Sigmoid colon (tissue), 6 donors: ENCODE measurements at regions not wholly inside any gene's neighbourhood (a gene's known extent, or its start where the extent isn't known, plus 50 kb on each side); places are given as distances from the start of the nearest gene placed in this dataset.

Source experiments
- DNase-seq: peaks from one replicate; pipeline ENCODE4 v3.0.0-alpha.2; 2019
- H3K27ac ChIP-seq, 4 donors: fragments of 200-600 bp; sonication (generic); one replicate each; pipeline ENCODE4 v1.5.1; 2016 to 2019; ENCODE audit warnings: mild to moderate bottlenecking in 1 of 4
- H3K27me3 ChIP-seq, 3 donors: fragments of 200-600 bp; sonication (generic); one replicate each; pipeline ENCODE4 v1.5.1; 2019; ENCODE audit warnings: mild to moderate bottlenecking in 1 of 3
- H3K36me3 ChIP-seq, 4 donors: fragments of 200-600 bp; sonication (generic); one replicate each; pipeline ENCODE4 v1.5.1; 2016 to 2019
- H3K4me1 ChIP-seq, 4 donors: fragments of 200-600 bp; sonication (generic); one replicate each; pipeline ENCODE4 v1.5.1; 2017 to 2019
- H3K4me3 ChIP-seq, 4 donors: fragments of 200-600 bp; sonication (generic); one replicate each; pipeline ENCODE4 v1.5.1; 2017 to 2019; ENCODE audit warnings: mild to moderate bottlenecking in 2 of 4, moderate library complexity in 1 of 4
- H3K9me3 ChIP-seq, 4 donors: fragments of 200-600 bp in 3 of 4; sonication (generic) in 3 of 4; one replicate each; pipeline versions ENCODE4 v1.5.1 to v1.6.1; 2013 to 2019
- CTCF ChIP-seq, 4 experiments: fragments of 450-650 bp in 3 of 4; fragments of 200-600 bp in 1 of 4; IDR thresholded peaks; one replicate each; pipeline ENCODE4 v1.5.1; 2016 to 2019; ENCODE audit warnings: antibody characterized with exemption in 4 of 4, mild to moderate bottlenecking in 3 of 4, moderate library complexity in 2 of 4
- EP300 ChIP-seq, 4 donors: sonication (generic); formaldehyde crosslinking; IDR thresholded peaks; one replicate each; pipeline ENCODE4 v1.6.1; 2017; ENCODE audit warnings: antibody characterized with exemption in 4 of 4
- POLR2A ChIP-seq, 2 donors: fragments of 450-650 bp; IDR thresholded peaks; one replicate each; pipeline ENCODE4 v1.6.1; 2016; ENCODE audit warnings: antibody characterized with exemption in 2 of 2, mild to moderate bottlenecking in 2 of 2, moderate library complexity in 2 of 2
- POLR2AphosphoS5 ChIP-seq, 4 donors: sonication (generic); formaldehyde crosslinking; IDR thresholded peaks; one replicate each; pipeline ENCODE4 v1.6.1; 2017; ENCODE audit warnings: antibody characterized with exemption in 4 of 4
- WGBS, 2 donors: extraction: QIAGEN DNeasy Blood & Tissue Kit; methylation state at CpG; one replicate each; pipeline ENCODE4 v1.1.7; 2013; 5-methylcytosine and 5-hydroxymethylcytosine counted together
- intact Hi-C: fragments of 100-400 bp; cut with DNase I; formaldehyde crosslinking; loops from one replicate; pipeline ENCODE4 v1.15.1; 2023
- donor health status: healthy with polysubstance abuse.
- donor health status: healthy.

- no peak for DNase-seq
- H3K27ac ChIP-seq, result no peak overlapping the region
- no peaks in the 10 kb centered on the region for H3K36me3 ChIP-seq
- H3K4me1 ChIP-seq, result no peaks in the 10 kb centered on the region
- WGBS, 2 donors, result 72 to 82% methylated on average over 3 of the region's 3 CpGs
- H3K4me3 ChIP-seq, result no peak overlapping the region
- intact Hi-C loops, result no loop called here
- no peaks in the 10 kb centered on the region for H3K27me3 ChIP-seq
- TF ChIP-seq POLR2A (IDR thresholded peaks at IDR 0.05) (no peak), CTCF (IDR thresholded peaks at IDR 0.05) (no peak), POLR2AphosphoS5 (IDR thresholded peaks at IDR 0.05) (no peak)
- no peaks in the 10 kb centered on the region for H3K9me3 ChIP-seq
These were observed 148.0 kb upstream of the LMO4 start for GRCh38 chr1:87180682-87181081.

DNA sequence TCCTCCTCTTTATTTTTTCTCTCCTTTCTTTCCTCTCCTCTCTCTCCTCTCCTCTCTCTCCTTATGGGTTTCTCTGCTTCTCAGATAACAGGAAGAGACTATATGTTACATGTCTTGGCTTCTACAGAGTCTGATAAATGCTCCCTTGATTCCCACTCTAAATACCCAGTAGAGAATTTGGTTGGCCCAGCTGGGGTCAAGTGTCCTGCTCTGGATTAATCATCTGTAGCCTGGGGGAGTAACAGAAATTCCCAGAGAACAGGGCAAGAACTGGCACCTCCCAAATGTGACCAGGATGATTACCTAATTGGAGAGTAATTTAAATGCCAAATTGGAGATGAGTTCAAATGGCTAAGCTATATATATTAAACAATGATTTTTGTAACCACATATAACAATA lies 146.1 kb upstream of the LMO4 start:
- TF ChIP-seq EP300 (IDR thresholded peaks at IDR 0.05), result no peak
- TF ChIP-seq CTCF (IDR thresholded peaks at IDR 0.05), result no peak
- TF ChIP-seq POLR2A (IDR thresholded peaks at IDR 0.05), result no peak
- no peak for TF ChIP-seq POLR2AphosphoS5 (IDR thresholded peaks at IDR 0.05)
- intact Hi-C loops, result no loop called here
- Histone ChIP-seq H3K27ac (no peak overlapping the region), H3K4me1 (no peaks in the 10 kb centered on the region), H3K9me3 (no peaks in the 10 kb centered on the region), H3K36me3 (no peaks in the 10 kb centered on the region), H3K4me3 (no peak overlapping the region), H3K27me3 (no peaks in the 10 kb centered on the region)
- no peak for DNase-seq

DNA sequence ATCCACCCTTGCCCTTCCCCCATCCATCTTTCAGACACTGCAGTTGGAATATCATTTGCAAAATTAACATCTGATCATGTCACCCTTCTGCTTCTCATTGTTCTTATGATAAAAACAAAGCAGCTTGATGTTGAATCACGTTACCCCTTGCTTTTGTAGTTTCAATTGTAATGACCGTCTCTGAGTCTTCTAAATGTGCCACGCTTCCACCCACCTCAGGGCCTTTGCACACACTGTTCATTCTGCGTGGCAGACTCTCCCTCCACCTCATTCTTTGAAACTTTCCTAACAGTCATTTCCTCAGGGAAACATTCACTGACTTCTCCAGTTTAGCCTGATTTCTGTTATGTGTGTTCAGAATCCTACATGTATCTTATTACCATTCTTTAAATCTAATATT lies 143.6 kb upstream of the LMO4 start:
- H3K9me3 ChIP-seq, result no peaks in the 10 kb centered on the region
- WGBS, 2 donors, result 92% methylated on average over 4 of the region's 4 CpGs
- no peak for DNase-seq
- intact Hi-C loops, result no loop called here
- no peak overlapping the region for H3K4me3 ChIP-seq
- no peaks in the 10 kb centered on the region for H3K4me1 ChIP-seq
- H3K27me3 ChIP-seq, result no peaks in the 10 kb centered on the region
- TF ChIP-seq POLR2A (IDR thresholded peaks at IDR 0.05) (no peak), CTCF (IDR thresholded peaks at IDR 0.05) (no peak), EP300 (IDR thresholded peaks at IDR 0.05) (no peak), POLR2AphosphoS5 (IDR thresholded peaks at IDR 0.05) (no peak)
- no peak overlapping the region for H3K27ac ChIP-seq
- H3K36me3 ChIP-seq, result no peaks in the 10 kb centered on the region

DNA sequence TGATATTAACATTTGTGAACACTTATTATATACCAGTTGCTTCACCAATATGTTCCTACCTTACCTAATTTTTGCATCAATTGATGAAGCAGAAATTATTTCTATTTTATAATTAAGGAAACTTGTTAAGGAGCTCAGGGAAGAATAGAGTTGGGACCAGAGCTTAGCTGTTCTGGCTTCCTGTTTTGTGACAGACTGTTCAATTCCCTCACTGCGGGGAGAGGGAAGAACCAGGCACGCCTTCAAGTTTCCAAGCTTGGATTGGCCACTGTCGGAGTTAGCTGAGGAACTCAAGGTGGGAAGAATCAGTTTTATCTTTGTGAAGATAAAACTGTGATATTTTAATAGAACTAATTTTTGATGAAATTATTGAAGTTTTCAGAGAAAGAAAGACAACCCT lies 142.3 kb upstream of the LMO4 start:
- H3K9me3 ChIP-seq, result no peaks in the 10 kb centered on the region
- 78 to 81% methylated on average over 3 of the region's 3 CpGs for WGBS, 2 donors
- H3K36me3 ChIP-seq, result no peaks in the 10 kb centered on the region
- intact Hi-C loops, result no loop called here
- TF ChIP-seq CTCF (IDR thresholded peaks at IDR 0.05) (no peak), POLR2A (IDR thresholded peaks at IDR 0.05) (no peak), EP300 (IDR thresholded peaks at IDR 0.05) (no peak), POLR2AphosphoS5 (IDR thresholded peaks at IDR 0.05) (no peak)
- no peaks in the 10 kb centered on the region for H3K4me1 ChIP-seq
- H3K4me3 ChIP-seq, result no peak overlapping the region
- DNase-seq, result no peak
- no peak overlapping the region for H3K27ac ChIP-seq
- H3K27me3 ChIP-seq, result no peaks in the 10 kb centered on the region

DNA sequence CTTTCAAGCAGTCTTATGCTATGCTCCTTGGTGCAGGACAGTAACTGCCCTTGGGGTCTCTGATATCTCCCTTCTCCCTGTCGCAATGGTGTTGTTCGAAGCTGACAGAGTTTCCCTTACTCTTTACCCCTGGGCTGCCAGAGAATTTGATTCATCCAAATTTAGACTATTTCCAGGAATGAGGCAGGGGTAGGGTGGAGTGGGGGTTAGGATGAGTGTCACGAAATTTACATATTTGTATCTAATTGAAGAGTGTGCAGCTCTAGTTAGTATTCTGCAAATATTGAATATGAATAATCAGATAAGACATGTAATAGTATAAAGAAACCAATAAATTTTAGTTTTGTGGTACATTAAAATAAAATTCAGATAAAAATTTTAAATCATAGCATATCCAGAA lies 140.0 kb upstream of the LMO4 start:
- Histone ChIP-seq H3K27ac (no peak overlapping the region), H3K4me1 (no peaks in the 10 kb centered on the region), H3K27me3 (no peaks in the 10 kb centered on the region), H3K4me3 (no peak overlapping the region), H3K9me3 (no peaks in the 10 kb centered on the region), H3K36me3 (no peaks in the 10 kb centered on the region)
- no peak for TF ChIP-seq POLR2A (IDR thresholded peaks at IDR 0.05)
- TF ChIP-seq POLR2AphosphoS5 (IDR thresholded peaks at IDR 0.05), result no peak
- TF ChIP-seq CTCF (IDR thresholded peaks at IDR 0.05), result no peak
- no peak for DNase-seq
- intact Hi-C loops, result no loop called here
- 85 to 90% methylated on average over 3 of the region's 3 CpGs for WGBS, 2 donors
